HG03378 (cell line): ENCODE measurements at regions not wholly inside any gene's neighbourhood (a gene's known extent, or its start where the extent isn't known, plus 50 kb on each side); places are given as distances from the start of the nearest gene placed in this dataset.

ENCODE experiments used
- ATAC-seq: cut with Tn5 transposase; IDR thresholded peaks from one replicate; pipeline ENCODE4 v1.9.1; 2021; ENCODE audit warnings: mild to moderate bottlenecking, moderate library complexity; ENCODE audit not compliant: unreplicated experiment

GRCh38 chr15:100780208-100780800 lies 99.3 kb upstream of the ALDH1A3 start:
- ATAC-seq, result no peak

- no peak for ATAC-seq
These were observed 98.3 kb upstream of the ALDH1A3 start for GRCh38 chr15:100781061-100781960.

DNA sequence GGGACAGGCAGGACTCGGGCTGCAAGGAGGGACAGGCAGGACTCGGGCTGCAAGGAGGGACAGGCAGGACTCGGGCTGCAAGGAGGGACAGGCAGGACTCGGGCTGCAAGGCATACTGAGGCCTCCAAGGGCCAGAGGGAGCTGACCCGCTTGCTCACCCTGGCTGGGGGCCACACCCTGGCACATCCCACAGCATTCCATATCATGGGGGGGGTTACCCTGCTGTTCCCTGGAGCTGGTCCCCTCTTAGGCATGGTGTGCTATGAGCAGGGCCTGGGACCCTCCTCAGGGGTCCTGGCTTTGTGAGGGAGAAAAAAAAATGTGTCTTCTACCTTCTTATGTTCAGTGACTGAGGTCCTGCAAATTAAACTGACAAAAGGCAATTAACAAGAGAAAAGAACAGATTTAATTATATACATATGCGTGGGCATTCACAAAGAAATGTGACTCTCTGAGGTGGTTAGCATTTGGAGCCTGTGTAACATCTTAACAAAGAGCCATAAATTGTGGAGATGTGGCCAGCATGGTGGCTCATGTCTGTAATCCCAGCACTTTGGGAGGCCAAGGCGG lies 97.6 kb upstream of the ALDH1A3 start:
- no peak for ATAC-seq

GRCh38 chr15:100783291-100783690 lies 96.3 kb upstream of the ALDH1A3 start:
- ATAC-seq, result no peak

GRCh38 chr15:100783760-100784492 lies 95.7 kb upstream of the ALDH1A3 start:
- no peak for ATAC-seq

- ATAC-seq, result no peak
These were observed 95.0 kb upstream of the ALDH1A3 start for GRCh38 chr15:100784493-100785180.

DNA sequence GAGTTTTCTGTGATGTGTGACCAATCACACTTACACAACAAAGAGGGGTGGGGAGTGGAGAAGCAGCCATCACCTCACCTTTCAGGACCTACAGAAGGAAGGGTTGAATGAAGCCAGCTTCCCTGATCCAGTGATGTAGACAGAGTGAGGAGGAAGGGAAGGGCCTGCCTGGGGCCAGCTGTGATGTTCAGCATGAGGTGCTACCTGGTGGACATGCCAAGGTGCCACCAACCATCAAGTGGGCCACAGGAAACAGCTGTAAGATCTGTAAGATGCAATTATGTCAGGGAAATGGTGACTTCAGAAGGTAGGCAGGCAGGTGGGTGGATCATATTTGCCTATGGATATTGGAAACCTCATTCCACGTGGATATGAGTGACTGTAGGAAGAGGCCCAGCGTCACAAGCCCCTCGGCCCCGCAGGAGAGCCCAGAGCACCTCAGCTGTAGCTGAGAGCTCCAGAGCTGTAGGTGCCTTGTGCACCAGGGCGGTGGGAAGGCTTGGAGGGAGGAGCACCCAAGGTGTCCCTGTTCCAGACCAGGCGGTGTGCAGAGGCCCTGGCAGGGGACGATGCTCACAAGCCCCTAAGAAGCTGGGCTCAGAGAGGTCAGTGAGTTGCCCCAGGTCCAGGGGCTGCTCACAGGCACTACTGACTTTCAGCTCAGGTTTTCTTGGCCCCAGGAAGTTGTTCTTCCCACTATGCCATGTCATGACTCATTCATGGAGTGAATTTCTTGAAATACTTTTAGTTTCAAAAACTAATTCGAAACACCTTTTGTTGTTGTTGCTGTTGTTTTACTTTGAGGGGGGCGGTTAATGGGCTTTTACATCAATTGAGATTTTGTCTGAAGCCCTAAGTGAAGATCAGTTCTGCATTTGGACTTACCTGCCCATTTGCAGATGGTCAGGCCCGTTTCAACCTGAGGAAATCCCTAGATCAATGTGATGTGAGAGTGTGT lies 94.2 kb upstream of the ALDH1A3 start:
- ATAC-seq, result no peak

- no peak for ATAC-seq
These were observed 93.5 kb upstream of the ALDH1A3 start for GRCh38 chr15:100786139-100786531.

- ATAC-seq, result no peak
These were observed 92.6 kb upstream of the ALDH1A3 start for GRCh38 chr15:100786901-100787566.

- ATAC-seq, result no peak
These were observed 91.8 kb upstream of the ALDH1A3 start for GRCh38 chr15:100787567-100788417.

- ATAC-seq, result no peak
These were observed 91.1 kb upstream of the ALDH1A3 start for GRCh38 chr15:100788418-100789105.

- no peak for ATAC-seq
These were observed 88.8 kb upstream of the ALDH1A3 start for GRCh38 chr15:100790786-100791265.

GRCh38 chr15:100794008-100794407 lies 85.6 kb upstream of the ALDH1A3 start:
- ATAC-seq, result no peak

GRCh38 chr15:100801256-100801900 lies 78.3 kb upstream of the ALDH1A3 start:
- ATAC-seq, result no peak

GRCh38 chr15:100802421-100803170 lies 77.0 kb upstream of the ALDH1A3 start:
- no peak for ATAC-seq

- no peak for ATAC-seq
These were observed 76.5 kb upstream of the ALDH1A3 start for GRCh38 chr15:100803171-100803440.
